Type B pancreatic cell (in vitro differentiated cells): ENCODE measurements at regions not wholly inside any gene's neighbourhood (a gene's known extent, or its start where the extent isn't known, plus 50 kb on each side); places are given as distances from the start of the nearest gene placed in this dataset.

Experiments
- DNase-seq: peaks from one replicate; pipeline ENCODE4 v3.0.0; 2021; ENCODE audit warnings: mixed read lengths; ENCODE audit not compliant: unreplicated experiment; ENCODE audit errors: extremely low spot score
- H3K27ac Mint-ChIP-seq: 2 replicates; pipeline ENCODE4 v1.8.0; 2021; ENCODE audit warnings: mild to moderate bottlenecking, mixed read lengths
- H3K27me3 Mint-ChIP-seq: 2 replicates; pipeline ENCODE4 v1.8.0; 2021; ENCODE audit warnings: mixed read lengths
- H3K36me3 Mint-ChIP-seq: 2 replicates; pipeline ENCODE4 v1.8.0; 2021; ENCODE audit warnings: mixed read lengths
- H3K4me1 Mint-ChIP-seq: one replicate; pipeline ENCODE4 v1.8.0; 2021; ENCODE audit warnings: mixed read lengths; ENCODE audit not compliant: unreplicated experiment
- H3K4me3 Mint-ChIP-seq: 2 replicates; pipeline ENCODE4 v1.8.0; 2021; ENCODE audit warnings: mild to moderate bottlenecking, mixed read lengths
- H3K9me3 Mint-ChIP-seq: 2 replicates; pipeline ENCODE4 v1.8.0; 2021; ENCODE audit warnings: mixed read lengths
- CTCF ChIP-seq: fragments of 200-600 bp; sonication (generic); conservative IDR thresholded peaks from 2 replicates; pipeline ENCODE4 v1.5.0; 2021; ENCODE audit warnings: antibody characterized with exemption, mild to moderate bottlenecking

- H3K4me1 Mint-ChIP-seq, result peaks cover 34% of the 10 kb centered on the region
- TF ChIP-seq CTCF, result no peak
- H3K27me3 Mint-ChIP-seq, result no peaks in the 10 kb centered on the region
- DNase-seq, result no peak
- peak overlapping the region; percentile 89 for H3K27ac Mint-ChIP-seq
- peaks cover 7% of the 10 kb centered on the region for H3K36me3 Mint-ChIP-seq
- H3K9me3 Mint-ChIP-seq, result peaks cover 15% of the 10 kb centered on the region
- peak overlapping the region; percentile 64 for H3K4me3 Mint-ChIP-seq
These were observed 69.7 kb upstream of the FGFR2 start for GRCh38 chr10:121667948-121668313.

DNA sequence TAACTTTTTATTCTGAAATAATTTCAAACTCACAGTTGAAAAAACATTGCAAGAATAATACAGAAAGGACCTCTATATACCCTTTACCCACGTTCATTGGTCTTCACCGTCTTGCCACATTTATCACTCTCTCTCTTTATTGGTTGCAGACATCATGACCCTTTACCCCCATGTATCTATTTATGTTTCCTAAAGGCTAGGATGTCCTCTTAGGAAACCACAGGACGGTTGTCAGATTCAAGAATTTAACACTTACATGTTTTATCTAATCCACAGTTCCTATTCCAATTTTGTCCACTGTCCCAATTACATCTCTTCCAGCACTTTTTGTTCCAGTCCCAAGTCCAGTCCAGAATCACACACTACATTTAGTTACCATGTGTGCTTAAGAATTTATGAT, 67.6 kb upstream of the FGFR2 start:
- no peak for TF ChIP-seq CTCF
- no peak for DNase-seq
- H3K4me3 Mint-ChIP-seq, result no peak overlapping the region
- no peak overlapping the region for H3K27ac Mint-ChIP-seq
- peaks cover 7% of the 10 kb centered on the region for H3K36me3 Mint-ChIP-seq
- H3K4me1 Mint-ChIP-seq, result peaks cover 20% of the 10 kb centered on the region
- no peaks in the 10 kb centered on the region for H3K27me3 Mint-ChIP-seq
- peaks cover 15% of the 10 kb centered on the region for H3K9me3 Mint-ChIP-seq

GRCh38 chr10:121664671-121665070, 66.4 kb upstream of the FGFR2 start:
- DNase-seq, result no peak
- no peak overlapping the region for H3K4me3 Mint-ChIP-seq
- peaks cover 21% of the 10 kb centered on the region for H3K4me1 Mint-ChIP-seq
- H3K27me3 Mint-ChIP-seq, result no peaks in the 10 kb centered on the region
- H3K27ac Mint-ChIP-seq, result no peak overlapping the region
- TF ChIP-seq CTCF, result no peak
- peaks cover 15% of the 10 kb centered on the region for H3K9me3 Mint-ChIP-seq
- H3K36me3 Mint-ChIP-seq, result peaks cover 7% of the 10 kb centered on the region

DNA sequence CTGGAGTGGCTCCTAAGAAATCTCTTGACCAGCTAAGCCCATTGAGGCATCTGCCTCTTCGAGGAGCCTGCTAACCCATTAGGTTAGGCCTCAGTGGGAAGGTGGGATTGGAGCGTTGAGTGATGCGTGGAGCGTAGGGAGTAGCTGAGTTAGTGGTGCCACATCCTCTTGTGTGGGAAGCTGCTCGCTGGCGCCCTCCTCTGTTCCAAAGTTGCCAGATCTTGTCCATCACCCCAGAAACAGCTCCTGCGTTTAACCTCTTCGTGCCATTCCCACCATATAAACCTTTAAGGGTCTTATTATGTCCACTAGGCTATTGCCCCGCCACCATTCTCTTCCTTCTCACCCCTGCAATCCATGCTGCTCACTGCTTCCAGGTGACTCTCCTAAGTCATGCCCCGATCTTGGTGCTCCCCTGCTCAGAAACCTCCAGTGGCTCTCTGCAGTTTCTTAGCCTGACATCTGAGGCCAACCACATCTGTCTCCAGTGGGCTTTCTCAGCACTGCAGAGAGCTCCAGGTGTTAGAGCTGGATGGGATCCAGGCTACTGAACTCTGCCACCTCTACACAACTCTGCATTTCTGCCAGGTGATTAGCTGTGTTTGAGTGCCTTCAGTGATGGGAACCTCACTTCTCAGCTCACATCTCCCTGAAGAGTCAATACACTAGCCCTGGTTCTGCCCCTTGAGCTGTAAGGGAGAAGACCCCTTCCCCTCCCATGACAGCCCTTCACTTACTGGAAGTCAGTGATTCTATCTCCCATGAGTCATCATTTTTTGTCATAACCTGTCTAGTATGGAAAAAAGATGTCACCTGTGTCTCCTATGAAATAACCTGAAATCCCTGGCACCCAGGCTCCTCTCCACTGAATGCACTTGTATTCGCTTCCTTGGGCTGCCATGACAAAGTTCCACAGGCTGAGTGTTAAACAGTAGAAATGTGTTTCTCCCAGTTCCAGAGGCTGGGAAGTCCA, 65.0 kb upstream of the FGFR2 start:
- H3K4me1 Mint-ChIP-seq, result peaks cover 13% of the 10 kb centered on the region
- H3K27ac Mint-ChIP-seq, result peak overlapping the region; percentile 9
- TF ChIP-seq CTCF, result peak; percentile 73
- peaks cover 15% of the 10 kb centered on the region for H3K9me3 Mint-ChIP-seq
- no peak overlapping the region for H3K4me3 Mint-ChIP-seq
- H3K36me3 Mint-ChIP-seq, result peaks cover 7% of the 10 kb centered on the region
- no peak for DNase-seq
- no peaks in the 10 kb centered on the region for H3K27me3 Mint-ChIP-seq

DNA sequence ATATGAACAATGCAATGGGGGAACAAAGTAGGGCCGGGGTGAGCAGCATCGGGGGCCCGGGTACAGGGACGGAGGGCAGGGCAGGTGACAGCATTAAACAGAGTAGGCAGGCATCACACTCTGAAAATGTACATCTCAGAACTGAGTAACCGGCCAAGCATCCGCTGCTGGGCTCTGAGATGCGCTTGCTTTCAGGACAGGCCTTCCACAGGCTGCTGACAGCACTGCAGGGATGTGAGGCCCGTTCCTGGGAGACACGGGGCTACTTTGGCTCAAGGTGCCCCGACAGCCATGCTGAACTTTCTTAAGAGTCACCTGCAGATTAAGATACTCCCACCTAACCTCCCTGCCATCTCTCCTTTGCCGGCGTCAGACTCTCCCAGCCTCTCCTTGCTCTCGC, 64.3 kb upstream of the FGFR2 start:
- TF ChIP-seq CTCF, result no peak
- Mint-ChIP-seq H3K4me1 (peaks cover 7% of the 10 kb centered on the region), H3K36me3 (peaks cover 3% of the 10 kb centered on the region), H3K9me3 (peaks cover 9% of the 10 kb centered on the region), H3K27ac (no peak overlapping the region), H3K27me3 (no peaks in the 10 kb centered on the region), H3K4me3 (no peak overlapping the region)
- no peak for DNase-seq
